ENCODE measurements at regions not wholly inside any gene's neighbourhood (a gene's known extent, or its start where the extent isn't known, plus 50 kb on each side); places are given as distances from the start of the nearest gene placed in this dataset.

GRCh38 chr2:88865801-88866371 is 174.4 kb downstream of the RPIA start:
- no peaks in the 10 kb centered on the region for H3K79me2 ChIP-seq (ENCODE audit: insufficient read depth, low read length)
- no peak overlapping the region for H3K23ac ChIP-seq (ENCODE audit: insufficient read length, low read depth, low read length)

More at GRCh38 chr2:88865801-88866371, 174.4 kb downstream of the RPIA start:
- Histone ChIP-seq H4K91ac (ENCODE audit: insufficient read length, low read depth, low read length) (no peak overlapping the region), H4K20me1 (ENCODE audit: control insufficient read depth, insufficient read depth, insufficient read length) (no peaks in the 10 kb centered on the region), H2AFZ (ENCODE audit: low read length) (no peak overlapping the region), H3K4me2 (ENCODE audit: insufficient read depth, insufficient read length, low read length) (no peak overlapping the region), H3K79me1 (ENCODE audit: insufficient read depth, low read depth, low read length, poor library complexity, severe bottlenecking) (no peaks in the 10 kb centered on the region), H2BK5ac (ENCODE audit: insufficient read length, low read length) (no peak overlapping the region), H3K27me3 (ENCODE audit: insufficient read depth, low read length) (no peaks in the 10 kb centered on the region), H3K18ac (ENCODE audit: insufficient read length, low read depth, low read length) (no peak overlapping the region), H2AK5ac (ENCODE audit: insufficient read length, low read length) (no peak overlapping the region), H3K9me3 (ENCODE audit: control insufficient read depth, low read depth, low read length) (peaks cover 14% of the 10 kb centered on the region), H3K27ac (ENCODE audit: insufficient read length, low read depth, low read length) (no peak overlapping the region), H2BK120ac (ENCODE audit: low read depth, low read length, poor library complexity, severe bottlenecking) (no peak overlapping the region), H3K56ac (ENCODE audit: insufficient read length, low read depth, low read length) (no peak overlapping the region), H3K4me1 (ENCODE audit: insufficient read depth, low read length) (no peaks in the 10 kb centered on the region), H3T11ph (ENCODE audit: low read length) (no peak overlapping the region), H4K8ac (replicated peaks; ENCODE audit: insufficient read length, low read depth, low read length) (no peak overlapping the region), H4K5ac (ENCODE audit: insufficient read length, low read depth, low read length) (no peak overlapping the region), H3K14ac (ENCODE audit: insufficient read depth, low read length) (no peak overlapping the region), H3K23me2 (ENCODE audit: insufficient read length, low read depth, low read length, poor library complexity, severe bottlenecking) (no peaks in the 10 kb centered on the region), H2BK12ac (ENCODE audit: insufficient read length, low read depth, low read length) (no peak overlapping the region), H2BK15ac (ENCODE audit: low read depth, low read length) (no peak overlapping the region), H3K4ac (ENCODE audit: low read depth, low read length) (no peak overlapping the region), H2BK20ac (ENCODE audit: low read depth, low read length, poor library complexity, severe bottlenecking) (no peak overlapping the region), H3K9ac (ENCODE audit: extremely low read depth, insufficient read length, low read length) (no peak overlapping the region)
- Mint-ChIP-seq H3K4me3 (no peak overlapping the region), H3K27me3 (ENCODE audit: low read depth) (peaks cover 11% of the 10 kb centered on the region), H3K9me3 (peaks cover 72 to 87% of the 10 kb centered on the region in 2 experiments), H3K36me3 (ENCODE audit: insufficient read depth in 1 of 3, low read depth in 3 of 3) (peaks cover 0 to 22% (median under 1%) of the 10 kb centered on the region in 3 experiments; a peak in 3 of 7 replicates), H3K4me1 (no peaks in the 10 kb centered on the region), H3K27ac (no peak overlapping the region)
- TF ChIP-seq, protein P1, sequence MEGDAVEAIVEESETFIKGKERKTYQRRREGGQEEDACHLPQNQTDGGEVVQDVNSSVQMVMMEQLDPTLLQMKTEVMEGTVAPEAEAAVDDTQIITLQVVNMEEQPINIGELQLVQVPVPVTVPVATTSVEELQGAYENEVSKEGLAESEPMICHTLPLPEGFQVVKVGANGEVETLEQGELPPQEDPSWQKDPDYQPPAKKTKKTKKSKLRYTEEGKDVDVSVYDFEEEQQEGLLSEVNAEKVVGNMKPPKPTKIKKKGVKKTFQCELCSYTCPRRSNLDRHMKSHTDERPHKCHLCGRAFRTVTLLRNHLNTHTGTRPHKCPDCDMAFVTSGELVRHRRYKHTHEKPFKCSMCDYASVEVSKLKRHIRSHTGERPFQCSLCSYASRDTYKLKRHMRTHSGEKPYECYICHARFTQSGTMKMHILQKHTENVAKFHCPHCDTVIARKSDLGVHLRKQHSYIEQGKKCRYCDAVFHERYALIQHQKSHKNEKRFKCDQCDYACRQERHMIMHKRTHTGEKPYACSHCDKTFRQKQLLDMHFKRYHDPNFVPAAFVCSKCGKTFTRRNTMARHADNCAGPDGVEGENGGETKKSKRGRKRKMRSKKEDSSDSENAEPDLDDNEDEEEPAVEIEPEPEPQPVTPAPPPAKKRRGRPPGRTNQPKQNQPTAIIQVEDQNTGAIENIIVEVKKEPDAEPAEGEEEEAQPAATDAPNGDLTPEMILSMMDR (conservative IDR thresholded peaks at IDR 0.05), result no peak
- WGBS (ENCODE audit: extremely low coverage, insufficient read length, low lambda C conversion rate), result no CpG with 5 or more reads among the region's 6 CpGs
- DNase-seq, result no peak
